Upper lobe of left lung (tissue), 4 donors: ENCODE measurements at regions not wholly inside any gene's neighbourhood (a gene's known extent, or its start where the extent isn't known, plus 50 kb on each side); places are given as distances from the start of the nearest gene placed in this dataset.
"Not testable (repeated sequence)": the region's sequence is repeated elsewhere in the genome, so short reads cannot be mapped to it uniquely, and the experiment has no call there.

Experiments
- EP300 ChIP-seq, 4 donors: sonication (generic); formaldehyde crosslinking; IDR thresholded peaks; one replicate each; pipeline ENCODE4 v1.5.1; 2017; ENCODE audit warnings: antibody characterized with exemption in 4 of 4, control low read depth in 2 of 4
- POLR2A ChIP-seq, 4 donors: fragments of 450-650 bp; IDR thresholded peaks; one replicate each; pipeline ENCODE4 v1.5.1; 2016 to 2017; ENCODE audit warnings: antibody characterized with exemption in 4 of 4, mild to moderate bottlenecking in 2 of 4
- POLR2AphosphoS5 ChIP-seq, 2 donors: sonication (generic); formaldehyde crosslinking; IDR thresholded peaks; one replicate each; pipeline ENCODE4 v1.5.1; 2017; ENCODE audit warnings: antibody characterized with exemption in 2 of 2
- TF ChIP-seq, protein P1 (sequence below), 6 experiments: fragments of 450-650 bp in 4 of 6; fragments of 200-600 bp in 2 of 6; sonication (generic) in 2 of 6; IDR thresholded peaks; one replicate each; pipeline ENCODE4 v1.5.1; 2016 to 2019; ENCODE audit warnings: antibody characterized with exemption in 6 of 6

GRCh38 chr17:14723349-14723748, 422.5 kb downstream of the HS3ST3B1 start:
- TF ChIP-seq, protein P1, sequence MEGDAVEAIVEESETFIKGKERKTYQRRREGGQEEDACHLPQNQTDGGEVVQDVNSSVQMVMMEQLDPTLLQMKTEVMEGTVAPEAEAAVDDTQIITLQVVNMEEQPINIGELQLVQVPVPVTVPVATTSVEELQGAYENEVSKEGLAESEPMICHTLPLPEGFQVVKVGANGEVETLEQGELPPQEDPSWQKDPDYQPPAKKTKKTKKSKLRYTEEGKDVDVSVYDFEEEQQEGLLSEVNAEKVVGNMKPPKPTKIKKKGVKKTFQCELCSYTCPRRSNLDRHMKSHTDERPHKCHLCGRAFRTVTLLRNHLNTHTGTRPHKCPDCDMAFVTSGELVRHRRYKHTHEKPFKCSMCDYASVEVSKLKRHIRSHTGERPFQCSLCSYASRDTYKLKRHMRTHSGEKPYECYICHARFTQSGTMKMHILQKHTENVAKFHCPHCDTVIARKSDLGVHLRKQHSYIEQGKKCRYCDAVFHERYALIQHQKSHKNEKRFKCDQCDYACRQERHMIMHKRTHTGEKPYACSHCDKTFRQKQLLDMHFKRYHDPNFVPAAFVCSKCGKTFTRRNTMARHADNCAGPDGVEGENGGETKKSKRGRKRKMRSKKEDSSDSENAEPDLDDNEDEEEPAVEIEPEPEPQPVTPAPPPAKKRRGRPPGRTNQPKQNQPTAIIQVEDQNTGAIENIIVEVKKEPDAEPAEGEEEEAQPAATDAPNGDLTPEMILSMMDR (IDR thresholded peaks at IDR 0.05) = not testable (repeated sequence)
- TF ChIP-seq EP300, POLR2A, POLR2AphosphoS5 (IDR thresholded peaks at IDR 0.05): not testable (repeated sequence)
